NCI-H2227 (cell line): ENCODE measurements at regions not wholly inside any gene's neighbourhood (a gene's known extent, or its start where the extent isn't known, plus 50 kb on each side); places are given as distances from the start of the nearest gene placed in this dataset.

Experiments
- DNase-seq: peaks from one replicate; lab custom pipeline; 2025; ENCODE audit not compliant: unreplicated experiment; lab: John Stamatoyannopoulos, UW

GRCh38 chr5:173780235-173781234 is 107.6 kb upstream of the CPEB4 start:
- DNase-seq, result no peak

DNA sequence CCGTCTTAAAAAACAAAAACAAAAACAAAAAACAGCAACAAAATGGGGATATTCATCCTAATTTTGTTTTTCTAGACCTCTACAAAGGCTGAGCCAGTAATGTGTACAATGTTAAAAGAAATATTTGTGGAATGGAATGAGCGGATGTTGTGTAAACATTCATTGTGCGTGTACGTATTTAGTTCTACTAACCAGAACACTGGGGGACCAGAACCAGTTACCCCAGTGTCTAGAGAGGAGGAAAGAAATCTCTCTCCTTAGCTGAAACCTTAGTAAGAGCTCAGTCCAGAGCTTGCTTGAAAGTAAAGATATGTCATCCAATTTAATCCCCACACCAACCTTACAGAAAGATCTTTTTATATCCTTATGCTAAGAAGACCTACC is 106.7 kb upstream of the CPEB4 start:
- DNase-seq, result no peak

DNA sequence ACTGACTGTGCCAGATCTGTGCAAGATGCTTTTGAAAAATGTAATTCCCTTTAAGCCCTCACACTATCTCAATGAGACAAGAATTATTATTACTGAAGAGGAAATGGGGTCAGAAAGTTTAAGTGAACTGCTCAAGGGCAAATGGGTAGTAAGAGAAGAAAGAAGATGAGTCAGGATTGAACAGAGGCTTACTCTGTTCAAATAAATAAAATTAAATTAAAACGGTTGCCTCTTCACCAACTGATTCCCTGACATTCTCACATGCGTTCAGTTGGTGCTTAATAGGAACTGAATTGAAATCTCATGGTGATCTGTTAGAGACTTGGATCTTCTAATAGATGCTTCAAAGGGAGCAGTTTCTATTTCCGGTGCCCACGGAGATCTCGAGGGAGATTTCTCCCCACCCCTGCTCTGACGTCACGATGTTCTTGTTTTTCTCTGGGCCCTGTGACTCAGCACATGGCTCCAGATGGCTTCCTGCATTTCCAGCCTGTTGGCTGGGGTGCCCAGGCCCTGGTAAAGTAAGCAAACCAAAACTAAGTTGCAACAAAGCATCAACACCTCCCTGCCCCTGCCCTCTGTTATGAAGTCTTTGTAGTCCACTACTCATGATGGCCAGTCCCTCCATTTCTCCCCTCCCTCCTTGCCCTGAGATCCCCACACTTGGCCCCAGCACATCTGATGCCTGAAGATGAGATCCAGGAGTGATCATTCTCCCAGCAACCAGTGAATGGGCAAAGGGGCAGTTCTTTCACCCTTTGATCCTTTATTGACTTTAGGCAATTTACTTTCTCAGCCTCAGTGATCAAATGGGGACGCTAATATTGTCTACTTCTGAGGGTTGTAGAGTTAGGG is 106.1 kb upstream of the CPEB4 start:
- DNase-seq, result no peak

GRCh38 chr5:173782671-173783101 is 105.5 kb upstream of the CPEB4 start:
- no peak for DNase-seq

DNA sequence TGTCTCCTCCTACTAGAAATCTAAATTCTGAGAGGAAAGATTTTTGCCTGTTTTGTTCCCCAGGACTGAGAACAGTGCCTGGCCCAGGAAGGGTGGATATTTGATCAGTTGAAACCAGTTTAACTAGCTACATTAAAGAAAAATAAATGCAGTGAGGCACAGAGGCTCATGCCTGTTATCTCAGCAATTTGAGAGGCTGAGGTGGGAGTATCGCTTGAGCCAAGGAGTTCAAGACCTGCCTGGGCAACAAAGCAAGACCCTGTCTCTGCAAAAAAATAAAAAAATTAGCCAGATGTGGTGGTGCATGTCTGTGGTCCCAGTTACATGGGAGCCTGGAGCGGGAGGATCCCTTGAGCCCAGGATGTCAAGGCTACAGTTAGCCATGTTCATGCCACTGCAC is 104.8 kb upstream of the CPEB4 start:
- no peak for DNase-seq

DNA sequence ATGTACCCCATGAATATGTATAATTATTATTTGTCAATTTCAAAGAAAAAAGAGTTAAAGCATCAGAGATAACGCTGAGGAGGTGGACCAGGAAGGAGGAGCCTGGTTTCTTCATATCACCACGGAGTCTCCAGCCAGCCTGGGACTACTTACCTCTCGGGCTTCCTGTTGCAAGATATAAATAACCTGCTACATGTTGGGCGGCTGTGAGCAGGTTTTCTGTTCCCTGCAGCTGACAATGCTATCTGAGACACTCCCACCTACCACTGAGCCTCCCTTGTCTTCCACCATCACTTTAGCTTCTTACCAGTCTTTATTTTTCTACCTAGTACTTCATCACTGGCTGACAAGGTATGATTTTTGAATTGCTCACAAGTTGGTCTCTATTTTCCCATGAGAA is 102.7 kb upstream of the CPEB4 start:
- DNase-seq, result no peak

DNA sequence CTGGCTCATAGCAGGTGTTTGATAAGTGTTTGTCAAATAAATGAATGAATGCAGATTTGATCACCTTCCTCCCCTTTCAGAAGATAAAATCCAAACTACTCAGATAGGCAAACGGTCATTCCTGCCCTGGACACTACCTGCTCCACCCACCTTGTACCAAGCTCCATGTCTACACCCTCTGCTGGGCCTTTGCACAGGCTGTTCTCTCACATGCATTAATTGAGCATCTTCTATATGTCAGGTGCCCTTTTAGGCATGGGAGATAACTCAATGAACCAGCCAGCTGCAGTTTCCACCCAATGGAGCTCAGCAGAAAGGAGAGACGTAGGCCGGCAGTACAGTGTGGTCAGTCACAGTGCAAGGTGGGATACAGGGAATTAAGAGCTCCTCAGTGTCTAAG is 102.3 kb upstream of the CPEB4 start:
- no peak for DNase-seq

DNA sequence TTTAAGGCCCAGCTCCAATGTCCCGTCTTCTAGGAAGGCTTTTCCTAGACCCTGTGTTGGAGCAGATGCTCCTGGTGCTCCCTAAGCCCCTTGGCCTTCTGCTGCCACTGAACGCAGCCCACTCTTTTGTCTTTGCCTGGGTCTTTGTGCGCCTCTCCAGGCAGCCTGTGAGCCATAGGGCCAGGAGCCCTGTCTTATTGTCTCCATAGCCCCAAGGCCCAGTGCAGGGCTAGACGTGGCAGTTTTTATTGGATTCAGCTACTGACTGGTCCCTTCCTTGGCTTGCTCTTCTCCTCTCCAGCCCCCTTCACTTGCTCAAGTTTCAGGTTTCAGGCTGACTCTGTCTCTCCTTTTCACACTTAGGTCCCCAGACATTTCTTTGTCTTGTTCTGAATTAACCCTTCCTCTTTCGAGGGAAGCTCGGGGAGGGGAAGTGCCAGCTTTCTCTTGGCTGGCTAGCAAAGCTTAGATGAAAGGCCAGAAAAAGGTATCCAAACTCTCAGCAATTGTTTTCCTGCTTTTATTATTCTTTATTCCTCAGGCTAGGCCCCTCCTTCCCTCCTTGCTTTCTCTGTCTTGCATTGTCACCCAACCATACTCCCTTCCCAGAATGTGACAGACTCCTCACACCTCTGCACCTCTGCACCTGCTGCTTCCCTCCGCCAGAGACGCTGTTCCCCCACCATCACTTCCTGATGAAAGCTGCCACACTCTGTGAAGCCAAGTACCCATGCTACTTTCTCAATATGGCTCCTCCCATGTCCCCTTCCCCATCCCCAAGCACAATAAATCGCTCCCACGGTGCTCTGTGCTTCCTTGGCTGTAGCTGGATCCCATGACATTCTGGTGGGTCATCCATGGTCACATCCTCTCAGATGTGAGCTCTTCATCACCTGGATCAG is 101.6 kb upstream of the CPEB4 start:
- DNase-seq, result no peak

DNA sequence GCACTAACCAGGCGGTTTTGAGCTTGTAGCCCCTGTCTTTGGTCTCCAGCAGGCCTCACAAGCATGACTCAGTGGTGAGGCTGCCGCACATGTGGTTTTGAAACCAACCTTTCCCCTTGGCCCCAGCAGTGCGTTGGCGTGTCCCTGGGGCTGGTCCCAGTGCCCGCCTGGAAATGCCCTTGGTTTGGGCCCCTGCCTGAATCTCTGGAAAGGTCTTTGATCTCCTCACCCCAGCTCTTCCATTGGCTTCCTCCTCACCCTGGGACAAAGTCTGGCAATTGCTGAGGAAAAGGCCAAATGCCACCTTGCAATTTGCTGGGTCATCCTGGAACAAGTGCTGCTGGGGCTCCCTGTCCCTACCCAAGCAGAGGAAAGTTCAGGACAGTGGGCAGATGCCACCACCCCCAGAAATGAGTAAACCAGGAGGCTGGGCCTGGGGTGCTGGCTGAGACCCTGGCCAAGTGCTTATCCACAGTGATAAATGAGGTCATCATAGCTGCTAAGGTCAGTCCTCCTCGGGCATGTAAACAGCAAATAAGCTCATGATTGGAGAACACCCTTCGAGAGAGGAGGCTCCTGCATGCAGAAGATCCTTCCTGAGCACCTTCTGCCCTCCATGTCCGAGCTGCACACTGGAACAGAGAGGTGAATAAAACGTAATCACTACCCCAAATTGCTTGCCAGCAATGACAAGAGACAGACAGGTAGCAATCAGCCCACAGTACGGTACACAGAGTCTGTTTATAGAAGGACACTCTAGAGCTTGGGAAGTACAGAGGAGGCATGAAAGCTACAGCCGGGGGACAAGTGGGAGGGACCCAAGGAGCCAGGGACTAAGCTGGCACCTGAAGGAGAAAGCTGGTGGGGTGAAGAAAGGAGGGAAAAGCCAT is 98.9 kb upstream of the CPEB4 start:
- no peak for DNase-seq

- no peak for DNase-seq
Observed at GRCh38 chr5:173790177-173790719, 97.9 kb upstream of the CPEB4 start.

- no peak for DNase-seq
Observed at GRCh38 chr5:173790836-173791546, 97.2 kb upstream of the CPEB4 start.

DNA sequence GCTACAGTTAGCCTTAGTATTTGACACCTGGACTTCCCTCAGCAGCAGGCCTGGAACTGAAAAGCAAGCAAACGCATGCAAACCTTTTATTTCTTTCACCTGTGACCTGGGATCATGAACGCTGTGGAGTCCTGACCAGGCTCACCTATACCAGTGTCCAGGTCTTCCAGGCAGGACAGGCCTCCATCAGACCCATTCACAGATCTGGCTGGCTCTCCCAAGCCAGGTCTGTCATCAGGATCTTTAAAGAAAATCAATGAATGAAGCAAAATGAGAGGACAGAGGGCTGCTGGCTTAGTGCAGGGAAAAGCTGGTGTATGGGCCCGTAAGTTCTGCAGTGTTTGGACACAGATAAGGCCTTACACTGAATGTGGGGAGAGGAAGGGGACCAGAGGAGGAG is 96.3 kb upstream of the CPEB4 start:
- DNase-seq, result no peak

GRCh38 chr5:173792781-173793547 is 95.2 kb upstream of the CPEB4 start:
- DNase-seq, result no peak

- no peak for DNase-seq
Observed at GRCh38 chr5:173793648-173794548, 94.3 kb upstream of the CPEB4 start.

DNA sequence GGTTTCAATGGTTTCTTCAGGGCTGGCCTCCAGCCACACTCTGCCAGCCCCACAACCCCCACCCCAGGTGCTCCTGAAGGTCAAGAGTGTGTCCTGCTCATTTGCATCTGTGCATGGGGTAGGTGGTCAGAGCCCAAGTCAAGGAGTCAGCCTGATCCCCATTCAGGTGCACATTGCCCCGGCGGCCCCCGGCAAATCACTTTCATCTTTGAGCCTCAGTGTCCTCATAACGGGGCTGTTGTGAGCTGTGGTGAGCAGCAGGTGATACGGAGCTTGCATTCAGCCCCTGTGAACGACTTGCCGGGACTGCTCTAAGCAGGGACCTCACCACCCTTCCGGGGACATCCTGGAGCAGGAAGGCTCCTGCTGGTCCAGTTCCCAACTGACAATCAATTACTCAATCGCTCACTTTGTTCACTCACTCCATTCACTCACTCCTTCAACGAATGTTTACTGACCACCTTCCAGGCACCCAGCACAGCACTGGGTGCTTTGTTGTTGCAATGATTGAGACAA is 93.2 kb upstream of the CPEB4 start:
- no peak for DNase-seq

- DNase-seq, result no peak
Observed at GRCh38 chr5:173795601-173796000, 92.5 kb upstream of the CPEB4 start.
